IMR-90 (cell line): ENCODE measurements at regions not wholly inside any gene's neighbourhood (a gene's known extent, or its start where the extent isn't known, plus 50 kb on each side); places are given as distances from the start of the nearest gene placed in this dataset.

Source experiments
- ATAC-seq: fragments of 200-7000 bp; cut with Tn5 transposase; 2 replicates; pipeline ENCODE4 v1.9.1; 2020; ENCODE audit warnings: low read depth, mild to moderate bottlenecking, moderate library complexity
- BruUV-seq: library from RNA; stranded (reverse); fragments of 400-500 nt; replicated peaks from 2 replicates; lab custom pipeline; 2021; lab: Mats Ljungman, UMichigan
- CTCF ChIA-PET: fragments of 300-600 bp; formaldehyde crosslinking; extraction: SDS; loops from one replicate; lab custom pipeline; 2021; ENCODE audit warnings: antibody characterized with exemption; lab: Yijun Ruan, JAX
- POLR2A ChIA-PET: fragments of 300-600 bp; sonication (Branson Sonifier 250); formaldehyde crosslinking; loops from one replicate; lab custom pipeline; 2022; ENCODE audit warnings: antibody characterized with exemption; ENCODE audit not compliant: unreplicated experiment; lab: Charles Lee
- DNase-seq: peaks from one replicate; pipeline ENCODE4 v3.0.0; 2013
- H2AFZ ChIP-seq: replicated peaks from 2 replicates; pipeline ENCODE3; 2013; ENCODE audit warnings: low read length, mild to moderate bottlenecking; ENCODE audit not compliant: poor library complexity
- H2AK5ac ChIP-seq: 2 replicates; pipeline ENCODE4 v1.6.1; 2013; ENCODE audit warnings: low read depth, low read length, inconsistent platforms
- H2AK9ac ChIP-seq: replicated peaks from 2 replicates; pipeline ENCODE3; 2013; ENCODE audit warnings: mild to moderate bottlenecking, low read depth, low read length, moderate library complexity; ENCODE audit not compliant: poor library complexity
- H2BK120ac ChIP-seq: 2 replicates; pipeline ENCODE4 v1.6.1; 2013; ENCODE audit warnings: low read depth, low read length, inconsistent platforms
- H2BK15ac ChIP-seq: 3 replicates; pipeline ENCODE4 v1.6.1; 2013; ENCODE audit warnings: low read depth, low read length, inconsistent platforms
- H2BK20ac ChIP-seq: 2 replicates; pipeline ENCODE4 v1.6.1; 2013; ENCODE audit warnings: low read depth, mild to moderate bottlenecking, inconsistent platforms, low read length, moderate library complexity
- H2BK5ac ChIP-seq: 2 replicates; pipeline ENCODE4 v1.6.1; 2013; ENCODE audit warnings: mild to moderate bottlenecking, low read depth, low read length, inconsistent platforms; ENCODE audit not compliant: poor library complexity, severe bottlenecking
- H3K14ac ChIP-seq: replicated peaks from 2 replicates; pipeline ENCODE4 v1.6.1; 2013; ENCODE audit warnings: low read depth, low read length, inconsistent platforms
- H3K18ac ChIP-seq: 2 replicates; pipeline ENCODE4 v1.6.1; 2013; ENCODE audit warnings: low read depth, low read length, control low read depth
- H3K23ac ChIP-seq: 2 replicates; pipeline ENCODE4 v1.6.1; 2013; ENCODE audit warnings: low read depth, low read length, inconsistent platforms
- H3K27ac ChIP-seq: 2 replicates; pipeline ENCODE4 v1.5.1; 2013; ENCODE audit warnings: mild to moderate bottlenecking, control low read depth, low read length; ENCODE audit not compliant: insufficient read depth
- H3K27me3 ChIP-seq: 2 replicates; pipeline ENCODE4 v1.6.1; 2013; ENCODE audit warnings: low read length; ENCODE audit not compliant: control insufficient read depth, insufficient read depth
- H3K36me3 ChIP-seq: 2 replicates; pipeline ENCODE4 v1.6.1; 2013; ENCODE audit warnings: low read length, mixed read lengths; ENCODE audit not compliant: control insufficient read depth, insufficient read depth
- H3K4ac ChIP-seq: 2 replicates; pipeline ENCODE4 v1.6.1; 2013; ENCODE audit warnings: low read depth, low read length, inconsistent platforms
- H3K4me1 ChIP-seq: 2 replicates; pipeline ENCODE4 v1.6.1; 2013; ENCODE audit warnings: low read length, mixed read lengths; ENCODE audit not compliant: control insufficient read depth, insufficient read depth
- H3K4me2 ChIP-seq: 2 replicates; pipeline ENCODE4 v1.6.1; 2013; ENCODE audit warnings: low read depth, mild to moderate bottlenecking, control low read depth, low read length, moderate library complexity
- H3K4me3 ChIP-seq: 2 replicates; pipeline ENCODE4 v1.5.1; 2013; ENCODE audit warnings: low read depth, mild to moderate bottlenecking, control low read depth, low read length, moderate library complexity; ENCODE audit not compliant: insufficient read depth
- H3K56ac ChIP-seq: 2 replicates; pipeline ENCODE4 v1.6.1; 2013; ENCODE audit warnings: low read length, inconsistent platforms; ENCODE audit not compliant: insufficient read depth; ENCODE audit errors: extremely low read depth
- H3K79me1 ChIP-seq, 2 experiments: 2 replicates each; pipeline ENCODE4 v1.6.1; 2013; ENCODE audit warnings: low read length in 2 of 2, inconsistent platforms in 1 of 2, low read depth in 1 of 2
- H3K9ac ChIP-seq: 2 replicates; pipeline ENCODE4 v1.6.1; 2013; ENCODE audit warnings: low read depth, low read length, control low read depth
- H3K9me1 ChIP-seq: 2 replicates; pipeline ENCODE4 v1.6.1; 2013; ENCODE audit warnings: low read length, inconsistent platforms; ENCODE audit not compliant: insufficient read depth
- H3K9me3 ChIP-seq: 2 replicates; pipeline ENCODE4 v1.6.1; 2013; ENCODE audit warnings: low read length; ENCODE audit not compliant: control insufficient read depth, insufficient read depth
- H4K20me1 ChIP-seq: 2 replicates; pipeline ENCODE4 v1.6.1; 2013; ENCODE audit warnings: low read length, inconsistent platforms; ENCODE audit not compliant: insufficient read depth
- H4K5ac ChIP-seq: 2 replicates; pipeline ENCODE4 v1.6.1; 2013; ENCODE audit warnings: mild to moderate bottlenecking, low read depth, low read length, control low read depth
- H4K8ac ChIP-seq, 2 experiments: 2 replicates each; pipeline ENCODE4 v1.6.1; 2013; ENCODE audit warnings: low read depth in 2 of 2, low read length in 2 of 2, control low read depth in 1 of 2, inconsistent platforms in 1 of 2
- H4K91ac ChIP-seq: 2 replicates; pipeline ENCODE4 v1.6.1; 2013; ENCODE audit warnings: low read depth, low read length, inconsistent platforms; ENCODE audit not compliant: insufficient read depth
- BHLHE40 ChIP-seq: fragments of 150-350 bp; IDR thresholded peaks from 2 replicates; pipeline ENCODE4 v1.6.1; 2016; ENCODE audit warnings: mild to moderate bottlenecking, low read depth, low read length
- CEBPB ChIP-seq: IDR thresholded peaks from 2 replicates; pipeline ENCODE4 v1.6.1; 2012; ENCODE audit warnings: low read depth, low read length, improper control_type of control experiment
- CHD1 ChIP-seq: IDR thresholded peaks from 2 replicates; pipeline ENCODE4 v1.6.1; 2012; ENCODE audit warnings: low read depth, low read length, improper control_type of control experiment
- ELK1 ChIP-seq: fragments of 150-350 bp; IDR thresholded peaks from 2 replicates; pipeline ENCODE4 v1.6.1; 2016; ENCODE audit warnings: low read depth, mild to moderate bottlenecking, low read length, moderate library complexity, borderline replicate concordance
- FOS ChIP-seq: fragments of 150-350 bp; IDR thresholded peaks from 2 replicates; pipeline ENCODE4 v1.6.1; 2016; ENCODE audit warnings: low read depth, low read length
- MAFK ChIP-seq: IDR thresholded peaks from 2 replicates; pipeline ENCODE4 v1.6.1; 2012; ENCODE audit warnings: low read depth, low read length, improper control_type of control experiment
- MAZ ChIP-seq: IDR thresholded peaks from 2 replicates; pipeline ENCODE4 v1.6.1; 2012; ENCODE audit warnings: low read depth, mild to moderate bottlenecking, low read length, improper control_type of control experiment, moderate library complexity, borderline replicate concordance
- MXI1 ChIP-seq: IDR thresholded peaks from 2 replicates; pipeline ENCODE4 v1.6.1; 2012; ENCODE audit warnings: low read depth, mild to moderate bottlenecking, low read length, moderate library complexity, borderline replicate concordance
- NFE2L2 ChIP-seq: fragments of 150-350 bp; IDR thresholded peaks from 2 replicates; pipeline ENCODE4 v1.6.1; 2016; ENCODE audit warnings: low read depth, mild to moderate bottlenecking, low read length
- POLR2A ChIP-seq: IDR thresholded peaks from 2 replicates; pipeline ENCODE4 v1.6.1; 2012; ENCODE audit warnings: mild to moderate bottlenecking, low read depth, low read length
- RAD21 ChIP-seq: IDR thresholded peaks from 2 replicates; pipeline ENCODE4 v1.6.1; 2012; ENCODE audit warnings: low read length, improper control_type of control experiment
- RCOR1 ChIP-seq: IDR thresholded peaks from 2 replicates; pipeline ENCODE4 v1.6.1; 2012; ENCODE audit warnings: mild to moderate bottlenecking, low read length, improper control_type of control experiment; ENCODE audit not compliant: insufficient replicate concordance
- RFX5 ChIP-seq: IDR thresholded peaks from 2 replicates; pipeline ENCODE4 v1.8.0; 2012; ENCODE audit warnings: low read depth, mild to moderate bottlenecking, low read length, moderate library complexity
- SMC3 ChIP-seq: fragments of 150-350 bp; IDR thresholded peaks from 2 replicates; pipeline ENCODE4 v1.6.1; 2016; ENCODE audit warnings: low read depth, mild to moderate bottlenecking, antibody characterized with exemption, low read length, moderate library complexity
- USF2 ChIP-seq: fragments of 150-350 bp; IDR thresholded peaks from 2 replicates; pipeline ENCODE4 v1.6.1; 2017; ENCODE audit warnings: mild to moderate bottlenecking, antibody characterized with exemption, low read length, low read depth
- WGBS, 2 experiments: methylation state at CpG; one replicate each; pipeline versions ENCODE4 v1.1.5 to v1.1.7; 2013; ENCODE audit warnings: missing lambda C conversion rate in 2 of 2; ENCODE audit not compliant: insufficient read length in 1 of 2; ENCODE audit errors: extremely low coverage in 2 of 2; 5-methylcytosine and 5-hydroxymethylcytosine counted together
- dilution Hi-C: fragments of 300-500 bp; cut with HindIII; formaldehyde crosslinking; loops from one replicate; pipeline ENCODE4 v1.14.3; 2018; ENCODE audit warnings: low sequenced_read_pairs; ENCODE audit not compliant: unreplicated experiment
- in situ Hi-C: fragments of 300-500 bp; cut with MboI; formaldehyde crosslinking; loops from 3 replicates; pipeline ENCODE4 v1.14.3; 2019; ENCODE audit warnings: low sequenced_read_pairs, inconsistent platforms, mixed read lengths
- intact Hi-C: fragments of 100-400 bp; cut with micrococcal nuclease; formaldehyde crosslinking; loops from 2 replicates; pipeline ENCODE4 v1.10.0; 2022
- TF ChIP-seq, protein P1 (sequence below): conservative IDR thresholded peaks from 2 replicates; pipeline ENCODE4 v1.5.1; 2012; ENCODE audit warnings: mild to moderate bottlenecking, low read depth, low read length, improper control_type of control experiment

DNA sequence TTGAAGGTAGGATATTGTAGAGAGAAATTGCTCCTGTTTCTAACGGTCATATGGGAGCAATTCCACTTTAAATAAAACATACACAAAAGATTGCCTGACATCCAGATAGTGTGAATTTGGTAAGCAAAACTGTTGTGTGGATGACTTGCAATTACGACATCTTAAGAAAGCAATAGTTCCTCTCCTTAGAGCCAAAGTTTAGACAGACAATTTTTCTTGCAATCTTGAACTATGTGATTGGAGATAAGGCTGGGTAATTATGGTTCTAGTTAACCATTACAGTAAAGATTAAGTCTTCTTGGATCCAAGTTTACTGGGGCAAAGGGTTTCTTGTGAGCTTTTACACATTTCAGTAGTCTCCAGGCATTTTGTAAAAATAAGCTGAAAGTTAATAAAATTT, 1080.6 kb upstream of the CDH6 start:
- ATAC-seq (no peak), DNase-seq (no peak)
- Histone ChIP-seq H2BK5ac (no peak overlapping the region), H3K4ac (no peak overlapping the region), H3K4me2 (no peak overlapping the region), H4K5ac (no peak overlapping the region), H3K9me1 (no peaks in the 10 kb centered on the region), H3K36me3 (no peaks in the 10 kb centered on the region), H4K91ac (no peak overlapping the region), H3K9me3 (no peaks in the 10 kb centered on the region), H2AFZ (no peak overlapping the region), H4K20me1 (no peaks in the 10 kb centered on the region), H2AK5ac (no peak overlapping the region), H2BK120ac (no peak overlapping the region), H2AK9ac (no peak overlapping the region), H4K8ac (no peak overlapping the region), H3K56ac (no peak overlapping the region), H3K9ac (no peak overlapping the region), H3K4me1 (no peaks in the 10 kb centered on the region), H2BK15ac (no peak overlapping the region), H3K4me3 (no peak overlapping the region), H3K79me1 (no peaks in the 10 kb centered on the region), H2BK20ac (no peak overlapping the region), H3K27me3 (no peaks in the 10 kb centered on the region), H3K23ac (no peak overlapping the region), H3K14ac (no peak overlapping the region), H3K18ac (no peak overlapping the region), H3K27ac (no peak overlapping the region)
- intact Hi-C loops (no loop called here), dilution Hi-C loops (no loop called here), in situ Hi-C loops (no loop called here)
- BruUV-seq: no TSS peak
- no CpG with 5 or more reads among the region's 2 CpGs for WGBS, 2 experiments
- POLR2A ChIA-PET: no interaction called here
- CTCF ChIA-PET: interaction anchor here (0.6 kb wide), 1 partner anchor 9 kb away, joined by 3 read pairs; no protein-coding TSS in a partner anchor
- TF ChIP-seq SMC3: no peak
- TF ChIP-seq MAZ: no peak
- TF ChIP-seq RFX5: no peak
- no peak for TF ChIP-seq RCOR1
- TF ChIP-seq BHLHE40: no peak
- TF ChIP-seq CEBPB: no peak
- no peak for TF ChIP-seq MXI1
- no peak for TF ChIP-seq RAD21
- no peak for TF ChIP-seq NFE2L2
- no peak for TF ChIP-seq ELK1
- TF ChIP-seq FOS: no peak
- TF ChIP-seq CHD1: no peak
- TF ChIP-seq MAFK: no peak
- no peak for TF ChIP-seq POLR2A
- TF ChIP-seq, protein P1, sequence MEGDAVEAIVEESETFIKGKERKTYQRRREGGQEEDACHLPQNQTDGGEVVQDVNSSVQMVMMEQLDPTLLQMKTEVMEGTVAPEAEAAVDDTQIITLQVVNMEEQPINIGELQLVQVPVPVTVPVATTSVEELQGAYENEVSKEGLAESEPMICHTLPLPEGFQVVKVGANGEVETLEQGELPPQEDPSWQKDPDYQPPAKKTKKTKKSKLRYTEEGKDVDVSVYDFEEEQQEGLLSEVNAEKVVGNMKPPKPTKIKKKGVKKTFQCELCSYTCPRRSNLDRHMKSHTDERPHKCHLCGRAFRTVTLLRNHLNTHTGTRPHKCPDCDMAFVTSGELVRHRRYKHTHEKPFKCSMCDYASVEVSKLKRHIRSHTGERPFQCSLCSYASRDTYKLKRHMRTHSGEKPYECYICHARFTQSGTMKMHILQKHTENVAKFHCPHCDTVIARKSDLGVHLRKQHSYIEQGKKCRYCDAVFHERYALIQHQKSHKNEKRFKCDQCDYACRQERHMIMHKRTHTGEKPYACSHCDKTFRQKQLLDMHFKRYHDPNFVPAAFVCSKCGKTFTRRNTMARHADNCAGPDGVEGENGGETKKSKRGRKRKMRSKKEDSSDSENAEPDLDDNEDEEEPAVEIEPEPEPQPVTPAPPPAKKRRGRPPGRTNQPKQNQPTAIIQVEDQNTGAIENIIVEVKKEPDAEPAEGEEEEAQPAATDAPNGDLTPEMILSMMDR: no peak
- no peak for TF ChIP-seq USF2
